WTC11 (cell line): ENCODE measurements at regions not wholly inside any gene's neighbourhood (a gene's known extent, or its start where the extent isn't known, plus 50 kb on each side); places are given as distances from the start of the nearest gene placed in this dataset.

Source experiments
- ATAC-seq: fragments of 200-7000 bp; cut with Tn5 transposase; 2 replicates; pipeline ENCODE4 v1.10.0; 2021; ENCODE audit warnings: mild to moderate bottlenecking, moderate library complexity
- CTCF ChIA-PET: fragments of 300-600 bp; sonication (Branson Sonifier 250); formaldehyde crosslinking; loops from one replicate; lab custom pipeline; 2021; ENCODE audit warnings: antibody characterized with exemption; lab: Charles Lee
- POLR2A ChIA-PET: fragments of 350-600 bp; sonication (Branson Sonifier 250); formaldehyde crosslinking; loops from one replicate; lab custom pipeline; 2021; ENCODE audit warnings: antibody characterized with exemption; lab: Charles Lee
- DNase-seq: peaks from one replicate; pipeline ENCODE4 v3.0.0; 2021; ENCODE audit warnings: low spot score
- H3K27ac Mint-ChIP-seq: 2 replicates; pipeline ENCODE4 v1.8.0; 2021; ENCODE audit warnings: mixed read lengths
- H3K27me3 Mint-ChIP-seq: 2 replicates; pipeline ENCODE4 v1.8.0; 2021; ENCODE audit warnings: low read depth, mild to moderate bottlenecking, moderate library complexity, mixed read lengths
- H3K36me3 Mint-ChIP-seq: 2 replicates; pipeline ENCODE4 v1.8.0; 2021; ENCODE audit warnings: mixed read lengths
- H3K4me1 Mint-ChIP-seq: 2 replicates; pipeline ENCODE4 v1.8.0; 2022; ENCODE audit warnings: mixed read lengths
- H3K4me3 Mint-ChIP-seq: 2 replicates; pipeline ENCODE4 v1.8.0; 2021; ENCODE audit warnings: mild to moderate bottlenecking, moderate library complexity, mixed read lengths
- H3K9me3 Mint-ChIP-seq: 2 replicates; pipeline ENCODE4 v1.8.0; 2021; ENCODE audit warnings: mixed read lengths
- CDX4 ChIP-seq: fragments of 250-450 bp; sonication (Bioruptor Pico); IDR thresholded peaks from 2 replicates; pipeline ENCODE4 v1.9.0; 2021; ENCODE audit warnings: moderate library complexity, mild to moderate bottlenecking, inconsistent platforms, borderline replicate concordance
- CTCF ChIP-seq: fragments of 200-600 bp; IDR thresholded peaks from 2 replicates; pipeline ENCODE4 v1.8.0; 2022; ENCODE audit warnings: antibody characterized with exemption
- ESRRA ChIP-seq: sonication (generic); formaldehyde crosslinking; IDR thresholded peaks from 2 replicates; pipeline ENCODE4 v1.8.1; 2022; ENCODE audit warnings: mild to moderate bottlenecking, missing genetic modification reagents, borderline replicate concordance
- FOXK1 ChIP-seq: sonication (generic); formaldehyde crosslinking; IDR thresholded peaks from 2 replicates; pipeline ENCODE4 v1.8.0; 2022; ENCODE audit warnings: mild to moderate bottlenecking, moderate library complexity, missing genetic modification reagents
- FOXP1 ChIP-seq: sonication (generic); formaldehyde crosslinking; IDR thresholded peaks from 2 replicates; pipeline ENCODE4 v1.8.0; 2022; ENCODE audit warnings: missing genetic modification reagents, mild to moderate bottlenecking, moderate library complexity, borderline replicate concordance
- HMGXB4 ChIP-seq: sonication (generic); formaldehyde crosslinking; IDR thresholded peaks from 2 replicates; pipeline ENCODE4 v1.8.1; 2023; ENCODE audit warnings: mild to moderate bottlenecking, moderate library complexity, missing genetic modification reagents
- IRF2 ChIP-seq: sonication (generic); formaldehyde crosslinking; IDR thresholded peaks from 2 replicates; pipeline ENCODE4 v1.8.0; 2022; ENCODE audit warnings: low read depth, missing genetic modification reagents, borderline replicate concordance
- KAT7 ChIP-seq: sonication (generic); formaldehyde crosslinking; IDR thresholded peaks from 2 replicates; pipeline ENCODE4 v1.8.1; 2023; ENCODE audit warnings: missing genetic modification reagents, mild to moderate bottlenecking, borderline replicate concordance
- NFE2L1 ChIP-seq: sonication (generic); formaldehyde crosslinking; IDR thresholded peaks from 2 replicates; pipeline ENCODE4 v1.8.1; 2023; ENCODE audit warnings: missing genetic modification reagents
- NR1H2 ChIP-seq: sonication (generic); formaldehyde crosslinking; IDR thresholded peaks from 2 replicates; pipeline ENCODE4 v1.9.0; 2021; ENCODE audit warnings: mild to moderate bottlenecking, moderate library complexity, missing genetic modification reagents
- PRDM15 ChIP-seq: sonication (generic); formaldehyde crosslinking; IDR thresholded peaks from 2 replicates; pipeline ENCODE4 v1.8.0; 2022; ENCODE audit warnings: missing genetic modification reagents
- SP1 ChIP-seq: sonication (generic); formaldehyde crosslinking; conservative IDR thresholded peaks from 2 replicates; pipeline ENCODE4 v1.8.1; 2022; ENCODE audit warnings: missing genetic modification reagents
- USF2 ChIP-seq: sonication (generic); formaldehyde crosslinking; IDR thresholded peaks from 2 replicates; pipeline ENCODE4 v1.8.1; 2023; ENCODE audit warnings: mild to moderate bottlenecking, missing genetic modification reagents, moderate library complexity
- ZBTB43 ChIP-seq: sonication (generic); formaldehyde crosslinking; IDR thresholded peaks from 2 replicates; pipeline ENCODE4 v1.8.1; 2023; ENCODE audit warnings: mild to moderate bottlenecking, missing genetic modification reagents
- ZMAT4 ChIP-seq: fragments of 250-450 bp; sonication (Bioruptor Pico); IDR thresholded peaks from 2 replicates; pipeline ENCODE4 v1.9.0; 2021; ENCODE audit warnings: mild to moderate bottlenecking
- ZNF138 ChIP-seq: sonication (generic); formaldehyde crosslinking; conservative IDR thresholded peaks from 2 replicates; pipeline ENCODE4 v1.8.1; 2022; ENCODE audit warnings: mild to moderate bottlenecking, moderate library complexity, missing genetic modification reagents
- ZNF232 ChIP-seq: sonication (generic); formaldehyde crosslinking; IDR thresholded peaks from 2 replicates; pipeline ENCODE4 v1.8.0; 2022; ENCODE audit warnings: mild to moderate bottlenecking, missing genetic modification reagents
- ZNF263 ChIP-seq: sonication (generic); formaldehyde crosslinking; IDR thresholded peaks from 2 replicates; pipeline ENCODE4 v1.8.1; 2022; ENCODE audit warnings: low read depth, mild to moderate bottlenecking, moderate library complexity, missing genetic modification reagents
- ZNF317 ChIP-seq: sonication (generic); formaldehyde crosslinking; IDR thresholded peaks from 2 replicates; pipeline ENCODE4 v1.8.1; 2023; ENCODE audit warnings: low read depth, mild to moderate bottlenecking, moderate library complexity, missing genetic modification reagents, borderline replicate concordance
- ZNF425 ChIP-seq: fragments of 250-450 bp; sonication (Bioruptor Pico); conservative IDR thresholded peaks from 2 replicates; pipeline ENCODE4 v1.9.0; 2021; ENCODE audit warnings: mild to moderate bottlenecking

GRCh38 chr7:127513311-127513710 lies 72.1 kb downstream of the GCC1 start:
- no peaks in the 10 kb centered on the region for H3K4me1 Mint-ChIP-seq
- H3K9me3 Mint-ChIP-seq, result no peaks in the 10 kb centered on the region
- no peaks in the 10 kb centered on the region for H3K36me3 Mint-ChIP-seq
- no peak overlapping the region for H3K27ac Mint-ChIP-seq
- no peak for TF ChIP-seq ZNF317
- no peak for TF ChIP-seq HMGXB4
- no peak for TF ChIP-seq PRDM15 (CRISPR knock-in tag)
- TF ChIP-seq USF2 (CRISPR knock-in tag), result no peak
- no peak for TF ChIP-seq IRF2
- TF ChIP-seq ZBTB43 (CRISPR knock-in tag), result no peak
- TF ChIP-seq NR1H2 (CRISPR knock-in tag), result no peak
- no peak for TF ChIP-seq CTCF
- TF ChIP-seq NFE2L1 (CRISPR knock-in tag), result no peak
- no peak for TF ChIP-seq ESRRA
- TF ChIP-seq KAT7 (CRISPR knock-in tag), result no peak
- no peak for TF ChIP-seq ZNF263 (CRISPR knock-in tag)
- no peak for TF ChIP-seq FOXK1
- no peak for TF ChIP-seq SP1
- no peak for TF ChIP-seq ZNF232
- TF ChIP-seq ZNF425 (CRISPR knock-in tag), result no peak
- TF ChIP-seq ZNF138, result no peak
- TF ChIP-seq CDX4 (CRISPR knock-in tag), result no peak
- no peak for TF ChIP-seq FOXP1 (CRISPR knock-in tag)
- TF ChIP-seq ZMAT4 (CRISPR knock-in tag), result no peak
- TF ChIP-seq, all 79 proteins: peak for 0
- ChIA-PET POLR2A (no interaction called here), CTCF (interaction anchor here (1.4 to 2.4 kb wide), 2 partner anchors 8 to 66 kb away, joined by 5 to 15 read pairs; no protein-coding TSS in a partner anchor)
- H3K4me3 Mint-ChIP-seq, result no peak overlapping the region
- H3K27me3 Mint-ChIP-seq, result peaks cover 89% of the 10 kb centered on the region
- ATAC-seq (no peak), DNase-seq (no peak)
